ENCODE measurements at regions not wholly inside any gene's neighbourhood (a gene's known extent, or its start where the extent isn't known, plus 50 kb on each side); places are given as distances from the start of the nearest gene placed in this dataset.
A peak's percentile ranks its signal among the peaks of the same experiment; 100 is the strongest.

DNA sequence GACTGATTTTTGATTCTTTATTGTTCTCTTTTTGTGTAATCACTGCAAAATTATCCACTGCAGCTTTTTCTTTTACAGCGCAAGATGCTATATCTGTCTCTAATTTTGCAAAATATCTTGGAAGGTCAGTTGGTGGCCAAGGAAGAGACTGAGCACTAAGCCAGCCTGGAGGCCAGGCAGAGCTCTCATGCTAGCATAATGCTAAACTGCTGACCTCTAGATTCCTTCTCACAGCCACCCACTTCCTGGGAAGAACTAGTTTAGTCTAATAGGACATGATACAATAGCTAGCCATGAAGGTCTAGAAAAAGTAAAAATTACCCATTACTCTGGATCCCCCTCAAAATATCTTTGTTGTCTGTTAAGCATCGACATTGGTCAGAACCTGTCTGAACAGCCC lies 227.2 kb upstream of the ARHGAP20 start:
- Mint-ChIP-seq H3K9me3 (ENCODE audit: unreplicated experiment) (no peaks in the 10 kb centered on the region), H3K4me1 (ENCODE audit: insufficient read depth, unreplicated experiment) (no peaks in the 10 kb centered on the region), H3K27ac (ENCODE audit: low read depth, unreplicated experiment) (no peak overlapping the region), H3K36me3 (ENCODE audit: insufficient read depth, unreplicated experiment) (no peaks in the 10 kb centered on the region), H3K4me3 (ENCODE audit: unreplicated experiment) (no peak overlapping the region), H3K27me3 (ENCODE audit: insufficient read depth, unreplicated experiment) (no peaks in the 10 kb centered on the region)
- intact Hi-C loops (cut with micrococcal nuclease) = no loop called here
- BruUV-seq (replicated peaks) = no TSS peak
- no peak for DNase-seq (ENCODE audit: unreplicated experiment)
- ChIA-PET POLR2A (no interaction called here), CTCF (interaction anchor here (1.0 kb wide), 1 partner anchor 39 kb away, joined by 3 read pairs; no protein-coding TSS in a partner anchor)
- TF ChIP-seq, protein P1, sequence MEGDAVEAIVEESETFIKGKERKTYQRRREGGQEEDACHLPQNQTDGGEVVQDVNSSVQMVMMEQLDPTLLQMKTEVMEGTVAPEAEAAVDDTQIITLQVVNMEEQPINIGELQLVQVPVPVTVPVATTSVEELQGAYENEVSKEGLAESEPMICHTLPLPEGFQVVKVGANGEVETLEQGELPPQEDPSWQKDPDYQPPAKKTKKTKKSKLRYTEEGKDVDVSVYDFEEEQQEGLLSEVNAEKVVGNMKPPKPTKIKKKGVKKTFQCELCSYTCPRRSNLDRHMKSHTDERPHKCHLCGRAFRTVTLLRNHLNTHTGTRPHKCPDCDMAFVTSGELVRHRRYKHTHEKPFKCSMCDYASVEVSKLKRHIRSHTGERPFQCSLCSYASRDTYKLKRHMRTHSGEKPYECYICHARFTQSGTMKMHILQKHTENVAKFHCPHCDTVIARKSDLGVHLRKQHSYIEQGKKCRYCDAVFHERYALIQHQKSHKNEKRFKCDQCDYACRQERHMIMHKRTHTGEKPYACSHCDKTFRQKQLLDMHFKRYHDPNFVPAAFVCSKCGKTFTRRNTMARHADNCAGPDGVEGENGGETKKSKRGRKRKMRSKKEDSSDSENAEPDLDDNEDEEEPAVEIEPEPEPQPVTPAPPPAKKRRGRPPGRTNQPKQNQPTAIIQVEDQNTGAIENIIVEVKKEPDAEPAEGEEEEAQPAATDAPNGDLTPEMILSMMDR (IDR thresholded peaks at IDR 0.05; ENCODE audit: unreplicated experiment) = no peak

DNA sequence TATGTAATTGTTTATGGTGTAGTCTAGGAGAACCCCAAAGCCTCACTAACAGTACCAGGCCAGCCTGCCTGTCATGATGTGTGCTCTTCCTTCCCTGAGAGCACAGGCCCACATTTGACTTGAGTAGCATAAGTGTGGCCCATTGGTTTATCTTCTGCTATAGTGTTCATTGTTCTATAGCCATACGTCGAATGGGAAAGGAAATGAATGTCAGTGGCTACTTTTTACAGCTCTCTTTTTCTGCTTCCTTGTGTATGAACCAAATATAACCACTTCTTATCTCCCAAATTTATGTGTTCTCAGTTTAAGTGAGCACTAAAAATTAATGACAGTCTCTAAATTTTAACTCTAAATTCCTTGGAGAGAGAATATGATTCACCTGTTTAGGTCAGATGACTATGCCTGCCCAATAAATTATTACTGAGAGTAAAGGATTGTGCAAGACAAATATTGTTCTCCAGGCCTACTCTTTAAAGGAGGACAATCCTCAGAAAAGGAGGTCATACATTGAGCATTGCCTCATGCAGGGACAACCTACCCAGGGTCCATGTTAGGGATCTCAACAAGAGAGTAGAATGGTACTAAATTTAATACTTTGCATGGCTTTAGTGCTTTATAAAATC lies 222.9 kb upstream of the ARHGAP20 start:
- Mint-ChIP-seq H3K27ac (ENCODE audit: low read depth, unreplicated experiment) (no peak overlapping the region), H3K27me3 (ENCODE audit: insufficient read depth, unreplicated experiment) (peaks cover 10% of the 10 kb centered on the region), H3K9me3 (ENCODE audit: unreplicated experiment) (no peaks in the 10 kb centered on the region), H3K36me3 (ENCODE audit: insufficient read depth, unreplicated experiment) (no peaks in the 10 kb centered on the region), H3K4me1 (ENCODE audit: insufficient read depth, unreplicated experiment) (no peaks in the 10 kb centered on the region), H3K4me3 (ENCODE audit: unreplicated experiment) (no peak overlapping the region)
- ChIA-PET POLR2A (no interaction called here), CTCF (no interaction called here)
- intact Hi-C loops (cut with micrococcal nuclease) = no loop called here
- TF ChIP-seq, protein P1 (IDR thresholded peaks at IDR 0.05; ENCODE audit: unreplicated experiment) = no peak
- DNase-seq (ENCODE audit: unreplicated experiment) = no peak
- BruUV-seq (replicated peaks) = no TSS peak

DNA sequence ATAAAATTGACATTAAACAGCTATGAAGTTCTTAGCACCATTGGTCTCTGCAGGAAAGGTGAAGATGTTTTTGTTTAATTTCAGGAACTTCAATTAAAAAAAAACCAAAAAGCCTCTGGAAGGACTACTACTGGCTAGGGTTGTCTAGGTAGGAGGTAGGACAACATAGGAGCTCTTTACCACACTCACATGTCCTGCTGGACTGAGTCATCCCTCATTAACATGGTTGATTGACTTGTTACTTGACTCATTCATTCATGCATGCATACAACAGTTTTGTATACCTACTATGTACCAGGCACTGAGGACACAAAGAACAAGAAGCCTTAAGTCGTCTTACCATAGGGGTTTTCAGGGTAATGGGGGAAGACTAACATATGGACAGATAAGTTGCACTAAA lies 216.9 kb upstream of the ARHGAP20 start:
- H3K36me3 Mint-ChIP-seq (ENCODE audit: insufficient read depth, unreplicated experiment) = peaks cover 11% of the 10 kb centered on the region
- peak; percentile 8 for DNase-seq (ENCODE audit: unreplicated experiment)
- no peak overlapping the region for H3K27ac Mint-ChIP-seq (ENCODE audit: low read depth, unreplicated experiment)
- POLR2A ChIA-PET = interaction anchor here (0.6 kb wide), 1 partner anchor 177 kb away, joined by 3 read pairs; no protein-coding TSS in a partner anchor
- CTCF ChIA-PET = interaction anchor here (0.5 kb wide), 1 partner anchor 154 kb away, joined by 3 read pairs; no protein-coding TSS in a partner anchor
- H3K4me1 Mint-ChIP-seq (ENCODE audit: insufficient read depth, unreplicated experiment) = no peaks in the 10 kb centered on the region
- H3K4me3 Mint-ChIP-seq (ENCODE audit: unreplicated experiment) = no peak overlapping the region
- no peaks in the 10 kb centered on the region for H3K9me3 Mint-ChIP-seq (ENCODE audit: unreplicated experiment)
- no TSS peak for BruUV-seq (replicated peaks)
- TF ChIP-seq, protein P1 (IDR thresholded peaks at IDR 0.05; ENCODE audit: unreplicated experiment) = no peak
- intact Hi-C loops (cut with micrococcal nuclease) = no loop called here
- H3K27me3 Mint-ChIP-seq (ENCODE audit: insufficient read depth, unreplicated experiment) = peaks cover 50% of the 10 kb centered on the region

DNA sequence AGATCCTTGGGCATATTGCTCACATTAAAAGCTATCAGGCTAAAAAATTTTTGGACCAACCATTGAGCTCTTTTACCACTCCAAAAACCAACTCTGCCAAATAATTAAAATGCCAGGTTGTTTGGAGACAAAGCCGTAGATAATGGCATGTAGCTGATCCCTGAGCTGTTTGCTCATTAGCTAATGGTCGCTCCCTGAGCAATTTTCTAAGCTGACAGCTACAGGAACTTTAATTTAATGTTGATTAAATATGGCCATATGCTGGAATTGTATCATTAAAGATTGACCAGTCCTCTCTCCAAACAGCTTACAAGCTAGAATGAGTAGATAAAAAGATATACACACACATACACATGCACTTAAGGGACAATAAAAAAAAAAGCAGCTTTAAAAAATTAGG lies 216.2 kb upstream of the ARHGAP20 start:
- TF ChIP-seq, protein P1 (IDR thresholded peaks at IDR 0.05; ENCODE audit: unreplicated experiment) = no peak
- intact Hi-C loops (cut with micrococcal nuclease) = no loop called here
- no peaks in the 10 kb centered on the region for H3K9me3 Mint-ChIP-seq (ENCODE audit: unreplicated experiment)
- H3K36me3 Mint-ChIP-seq (ENCODE audit: insufficient read depth, unreplicated experiment) = peaks cover 11% of the 10 kb centered on the region
- no peak overlapping the region for H3K4me3 Mint-ChIP-seq (ENCODE audit: unreplicated experiment)
- H3K27me3 Mint-ChIP-seq (ENCODE audit: insufficient read depth, unreplicated experiment) = peaks cover 52% of the 10 kb centered on the region
- H3K4me1 Mint-ChIP-seq (ENCODE audit: insufficient read depth, unreplicated experiment) = no peaks in the 10 kb centered on the region
- no TSS peak for BruUV-seq (replicated peaks)
- CTCF ChIA-PET = no interaction called here
- DNase-seq (ENCODE audit: unreplicated experiment) = no peak
- POLR2A ChIA-PET = no interaction called here
- H3K27ac Mint-ChIP-seq (ENCODE audit: low read depth, unreplicated experiment) = no peak overlapping the region
